WI38 (cell line): ENCODE measurements at regions not wholly inside any gene's neighbourhood (a gene's known extent, or its start where the extent isn't known, plus 50 kb on each side); places are given as distances from the start of the nearest gene placed in this dataset.

ENCODE experiments used
- H3K4me3 ChIP-seq: 2 replicates; pipeline ENCODE4 v1.5.1; 2011; ENCODE audit warnings: low read depth, mild to moderate bottlenecking, control low read depth, low read length
- TF ChIP-seq, protein P1 (sequence below): IDR thresholded peaks from 2 replicates; pipeline ENCODE4 v1.5.1; 2012; ENCODE audit warnings: low read depth, mild to moderate bottlenecking, control low read depth, low read length

DNA sequence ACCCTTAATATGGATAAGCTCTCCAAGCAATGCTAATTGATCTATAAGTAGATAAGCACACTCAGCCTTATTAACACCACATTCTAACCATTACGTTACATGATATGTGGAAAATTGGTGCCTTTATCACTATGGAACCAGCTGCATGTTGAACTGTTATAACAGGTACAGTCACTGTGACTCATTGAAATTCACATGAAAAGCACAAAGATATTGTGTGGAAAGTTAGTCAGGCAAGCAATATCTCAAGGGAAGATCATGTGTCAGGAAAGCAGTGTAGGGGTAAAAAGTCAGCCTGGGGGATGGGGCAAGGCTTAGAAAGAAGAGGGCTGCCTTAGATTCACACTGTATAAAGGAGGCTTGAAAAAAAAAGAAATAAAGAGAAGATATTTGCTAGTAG, 313.7 kb upstream of the SMIM31 start:
- TF ChIP-seq, protein P1, sequence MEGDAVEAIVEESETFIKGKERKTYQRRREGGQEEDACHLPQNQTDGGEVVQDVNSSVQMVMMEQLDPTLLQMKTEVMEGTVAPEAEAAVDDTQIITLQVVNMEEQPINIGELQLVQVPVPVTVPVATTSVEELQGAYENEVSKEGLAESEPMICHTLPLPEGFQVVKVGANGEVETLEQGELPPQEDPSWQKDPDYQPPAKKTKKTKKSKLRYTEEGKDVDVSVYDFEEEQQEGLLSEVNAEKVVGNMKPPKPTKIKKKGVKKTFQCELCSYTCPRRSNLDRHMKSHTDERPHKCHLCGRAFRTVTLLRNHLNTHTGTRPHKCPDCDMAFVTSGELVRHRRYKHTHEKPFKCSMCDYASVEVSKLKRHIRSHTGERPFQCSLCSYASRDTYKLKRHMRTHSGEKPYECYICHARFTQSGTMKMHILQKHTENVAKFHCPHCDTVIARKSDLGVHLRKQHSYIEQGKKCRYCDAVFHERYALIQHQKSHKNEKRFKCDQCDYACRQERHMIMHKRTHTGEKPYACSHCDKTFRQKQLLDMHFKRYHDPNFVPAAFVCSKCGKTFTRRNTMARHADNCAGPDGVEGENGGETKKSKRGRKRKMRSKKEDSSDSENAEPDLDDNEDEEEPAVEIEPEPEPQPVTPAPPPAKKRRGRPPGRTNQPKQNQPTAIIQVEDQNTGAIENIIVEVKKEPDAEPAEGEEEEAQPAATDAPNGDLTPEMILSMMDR, result no peak
- H3K4me3 ChIP-seq, result no peak overlapping the region

DNA sequence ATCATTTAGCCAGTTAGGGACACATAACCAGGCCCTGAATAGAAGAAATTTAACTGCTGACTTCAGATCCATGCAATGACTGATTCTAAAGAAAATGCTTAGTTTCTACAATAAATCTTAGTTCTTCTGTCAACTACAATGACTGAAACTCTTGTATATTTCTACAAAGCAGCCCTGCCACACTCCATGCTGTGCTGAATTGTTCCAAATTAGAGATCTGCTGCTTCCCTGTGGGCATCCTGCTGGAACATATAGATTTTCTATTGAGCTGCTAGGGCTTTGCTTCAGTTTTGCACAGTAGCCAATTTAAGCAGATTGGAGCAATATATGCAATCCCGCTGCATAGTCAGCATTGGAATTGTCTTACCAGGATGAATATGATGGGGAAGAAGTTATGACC, 312.8 kb upstream of the SMIM31 start:
- TF ChIP-seq, protein P1, result no peak

DNA sequence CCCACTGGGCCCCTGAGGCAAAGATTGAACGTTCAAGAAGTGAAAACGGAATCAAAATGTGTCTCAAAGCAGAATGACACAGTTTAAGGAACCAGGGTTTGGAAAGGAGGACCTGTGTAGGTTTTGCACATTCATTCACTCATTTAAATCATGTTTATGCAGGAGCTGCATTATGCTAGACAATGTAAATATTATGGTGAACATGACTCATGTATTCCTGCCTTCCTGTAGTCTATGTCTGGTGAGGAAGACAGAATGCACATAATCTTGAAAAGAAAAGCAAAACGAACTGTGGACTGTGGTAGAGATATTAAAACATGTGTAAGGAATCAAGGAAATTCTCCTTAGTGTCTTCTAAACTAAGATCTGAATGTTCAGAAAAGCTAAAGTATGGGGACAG, 311.8 kb upstream of the SMIM31 start:
- no peak overlapping the region for H3K4me3 ChIP-seq
- TF ChIP-seq, protein P1, result no peak

More for the DNA sequence above, 312.8 kb upstream of the SMIM31 start:
- H3K4me3 ChIP-seq, result no peak overlapping the region

GRCh38 chr4:164446516-164446915, 307.4 kb upstream of the SMIM31 start:
- H3K4me3 ChIP-seq, result no peak overlapping the region
- TF ChIP-seq, protein P1, result no peak

DNA sequence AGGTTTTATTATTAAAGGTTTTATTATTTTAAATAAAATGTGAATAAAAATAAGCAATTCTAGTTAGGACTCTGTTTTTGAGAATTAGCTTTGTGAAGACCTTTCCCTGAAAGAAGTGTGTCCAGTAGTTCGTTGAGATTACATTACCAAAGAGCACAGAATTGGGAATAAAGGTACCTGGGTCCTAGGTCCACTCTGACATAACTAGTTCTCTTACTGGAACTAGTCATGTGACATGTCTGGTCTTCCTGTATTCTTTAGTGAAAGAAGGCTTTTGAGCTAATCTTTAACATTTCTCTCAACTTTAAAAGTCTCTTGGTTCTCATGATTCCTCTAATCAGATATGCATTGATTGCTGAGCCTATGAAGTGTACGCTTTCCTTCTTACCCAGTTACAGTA, 292.0 kb upstream of the SMIM31 start:
- H3K4me3 ChIP-seq, result no peak overlapping the region
- TF ChIP-seq, protein P1, result no peak

GRCh38 chr4:164462471-164462870, 291.5 kb upstream of the SMIM31 start:
- TF ChIP-seq, protein P1, result no peak
- no peak overlapping the region for H3K4me3 ChIP-seq

GRCh38 chr4:164464313-164464712, 289.6 kb upstream of the SMIM31 start:
- TF ChIP-seq, protein P1, result no peak

More at GRCh38 chr4:164464313-164464712, 289.6 kb upstream of the SMIM31 start:
- no peak overlapping the region for H3K4me3 ChIP-seq
